ENCODE measurements at regions not wholly inside any gene's neighbourhood (a gene's known extent, or its start where the extent isn't known, plus 50 kb on each side); places are given as distances from the start of the nearest gene placed in this dataset.
"Not testable (repeated sequence)": the region's sequence is repeated elsewhere in the genome, so short reads cannot be mapped to it uniquely, and the experiment has no call there.

- not testable (repeated sequence) for TF ChIP-seq EZH2phosphoT487 (IDR thresholded peaks at IDR 0.05; ENCODE audit: insufficient read depth, low read depth); EZH2 (IDR thresholded peaks at IDR 0.05; ENCODE audit: insufficient read depth, poor library complexity, severe bottlenecking)
These were observed 640.9 kb upstream of the MEF2C start for GRCh38 chr5:89523867-89524266.
